Osteocyte (in vitro differentiated cells): ENCODE measurements at regions not wholly inside any gene's neighbourhood (a gene's known extent, or its start where the extent isn't known, plus 50 kb on each side); places are given as distances from the start of the nearest gene placed in this dataset.

ENCODE experiments used
- DNase-seq: peaks from one replicate; pipeline ENCODE4 v3.0.0; 2021; ENCODE audit warnings: mixed read lengths; ENCODE audit not compliant: unreplicated experiment; ENCODE audit errors: extremely low spot score
- H3K27ac Mint-ChIP-seq: one replicate; pipeline ENCODE4 v1.8.0; 2021; ENCODE audit warnings: mild to moderate bottlenecking, mixed read lengths; ENCODE audit not compliant: unreplicated experiment
- H3K27me3 Mint-ChIP-seq: one replicate; pipeline ENCODE4 v1.8.0; 2021; ENCODE audit warnings: mixed read lengths; ENCODE audit not compliant: unreplicated experiment
- H3K36me3 Mint-ChIP-seq: one replicate; pipeline ENCODE4 v1.8.0; 2021; ENCODE audit warnings: mixed read lengths; ENCODE audit not compliant: unreplicated experiment
- H3K4me1 Mint-ChIP-seq: one replicate; pipeline ENCODE4 v1.8.0; 2021; ENCODE audit warnings: mixed read lengths; ENCODE audit not compliant: unreplicated experiment
- H3K4me3 Mint-ChIP-seq: one replicate; pipeline ENCODE4 v1.8.0; 2021; ENCODE audit warnings: mild to moderate bottlenecking, moderate library complexity, mixed read lengths; ENCODE audit not compliant: unreplicated experiment
- H3K9me3 Mint-ChIP-seq: one replicate; pipeline ENCODE4 v1.8.0; 2021; ENCODE audit warnings: mixed read lengths; ENCODE audit not compliant: unreplicated experiment
- TF ChIP-seq, protein P1 (sequence below): fragments of 200-600 bp; sonication (generic); IDR thresholded peaks from 2 replicates; pipeline ENCODE4 v1.5.0; 2021; ENCODE audit warnings: antibody characterized with exemption, mild to moderate bottlenecking, moderate library complexity

- no peak overlapping the region for H3K27ac Mint-ChIP-seq
Measured at GRCh38 chr1:232404981-232405731, 224.8 kb downstream of the SIPA1L2 start.

GRCh38 chr1:232404227-232404626 lies 225.7 kb downstream of the SIPA1L2 start:
- Mint-ChIP-seq H3K4me3 (no peak overlapping the region), H3K36me3 (peaks cover 28% of the 10 kb centered on the region), H3K27ac (no peak overlapping the region), H3K27me3 (no peaks in the 10 kb centered on the region), H3K4me1 (peaks cover 7% of the 10 kb centered on the region), H3K9me3 (peaks cover 4% of the 10 kb centered on the region)
- TF ChIP-seq, protein P1, sequence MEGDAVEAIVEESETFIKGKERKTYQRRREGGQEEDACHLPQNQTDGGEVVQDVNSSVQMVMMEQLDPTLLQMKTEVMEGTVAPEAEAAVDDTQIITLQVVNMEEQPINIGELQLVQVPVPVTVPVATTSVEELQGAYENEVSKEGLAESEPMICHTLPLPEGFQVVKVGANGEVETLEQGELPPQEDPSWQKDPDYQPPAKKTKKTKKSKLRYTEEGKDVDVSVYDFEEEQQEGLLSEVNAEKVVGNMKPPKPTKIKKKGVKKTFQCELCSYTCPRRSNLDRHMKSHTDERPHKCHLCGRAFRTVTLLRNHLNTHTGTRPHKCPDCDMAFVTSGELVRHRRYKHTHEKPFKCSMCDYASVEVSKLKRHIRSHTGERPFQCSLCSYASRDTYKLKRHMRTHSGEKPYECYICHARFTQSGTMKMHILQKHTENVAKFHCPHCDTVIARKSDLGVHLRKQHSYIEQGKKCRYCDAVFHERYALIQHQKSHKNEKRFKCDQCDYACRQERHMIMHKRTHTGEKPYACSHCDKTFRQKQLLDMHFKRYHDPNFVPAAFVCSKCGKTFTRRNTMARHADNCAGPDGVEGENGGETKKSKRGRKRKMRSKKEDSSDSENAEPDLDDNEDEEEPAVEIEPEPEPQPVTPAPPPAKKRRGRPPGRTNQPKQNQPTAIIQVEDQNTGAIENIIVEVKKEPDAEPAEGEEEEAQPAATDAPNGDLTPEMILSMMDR = no peak
- no peak for DNase-seq

More at GRCh38 chr1:232404981-232405731, 224.8 kb downstream of the SIPA1L2 start:
- no peaks in the 10 kb centered on the region for H3K27me3 Mint-ChIP-seq
- TF ChIP-seq, protein P1 = no peak
- no peak overlapping the region for H3K4me3 Mint-ChIP-seq
- DNase-seq = no peak
- peaks cover 4% of the 10 kb centered on the region for H3K9me3 Mint-ChIP-seq
- H3K4me1 Mint-ChIP-seq = peaks cover 7% of the 10 kb centered on the region
- H3K36me3 Mint-ChIP-seq = peaks cover 30% of the 10 kb centered on the region

- TF ChIP-seq, protein P1 = no peak
- Mint-ChIP-seq H3K27me3 (no peaks in the 10 kb centered on the region), H3K4me1 (peaks cover 7% of the 10 kb centered on the region), H3K9me3 (peaks cover 4% of the 10 kb centered on the region), H3K4me3 (no peak overlapping the region), H3K27ac (no peak overlapping the region), H3K36me3 (peaks cover 35% of the 10 kb centered on the region)
- no peak for DNase-seq
Measured at GRCh38 chr1:232403017-232403714, 226.8 kb downstream of the SIPA1L2 start.

GRCh38 chr1:232398823-232399222 lies 231.1 kb downstream of the SIPA1L2 start:
- H3K9me3 Mint-ChIP-seq = peaks cover 4% of the 10 kb centered on the region
- TF ChIP-seq, protein P1 = no peak
- no peaks in the 10 kb centered on the region for H3K4me1 Mint-ChIP-seq
- H3K36me3 Mint-ChIP-seq = peaks cover 42% of the 10 kb centered on the region
- no peak for DNase-seq
- H3K27me3 Mint-ChIP-seq = no peaks in the 10 kb centered on the region
- no peak overlapping the region for H3K27ac Mint-ChIP-seq
- H3K4me3 Mint-ChIP-seq = no peak overlapping the region

GRCh38 chr1:232393444-232394146 lies 236.3 kb downstream of the SIPA1L2 start:
- peaks cover 10% of the 10 kb centered on the region for H3K36me3 Mint-ChIP-seq
- no peak overlapping the region for H3K4me3 Mint-ChIP-seq
- H3K27ac Mint-ChIP-seq = no peak overlapping the region
- H3K9me3 Mint-ChIP-seq = no peaks in the 10 kb centered on the region
- no peaks in the 10 kb centered on the region for H3K4me1 Mint-ChIP-seq
- H3K27me3 Mint-ChIP-seq = no peaks in the 10 kb centered on the region
- TF ChIP-seq, protein P1 = no peak
- DNase-seq = no peak
